Activated gamma-delta T cell treated with anti-CD3 and anti-CD28 coated beads, Interleukin-2, amount 50 U/mL, for 16 hours (primary cell): ENCODE measurements at regions not wholly inside any gene's neighbourhood (a gene's known extent, or its start where the extent isn't known, plus 50 kb on each side); places are given as distances from the start of the nearest gene placed in this dataset.
A peak's percentile ranks its signal among the peaks of the same experiment; 100 is the strongest.

ENCODE experiments used
- DNase-seq: peaks from one replicate; pipeline ENCODE4 v3.0.0-alpha.2; 2020; ENCODE audit warnings: low read depth

- no peak for DNase-seq
Measured at GRCh38 chr3:124577494-124578167, 152.6 kb upstream of the UMPS start.

- DNase-seq = no peak
Measured at GRCh38 chr3:124579641-124580040, 150.6 kb upstream of the UMPS start.

GRCh38 chr3:124582196-124582595 lies 148.1 kb upstream of the UMPS start:
- DNase-seq = no peak

DNA sequence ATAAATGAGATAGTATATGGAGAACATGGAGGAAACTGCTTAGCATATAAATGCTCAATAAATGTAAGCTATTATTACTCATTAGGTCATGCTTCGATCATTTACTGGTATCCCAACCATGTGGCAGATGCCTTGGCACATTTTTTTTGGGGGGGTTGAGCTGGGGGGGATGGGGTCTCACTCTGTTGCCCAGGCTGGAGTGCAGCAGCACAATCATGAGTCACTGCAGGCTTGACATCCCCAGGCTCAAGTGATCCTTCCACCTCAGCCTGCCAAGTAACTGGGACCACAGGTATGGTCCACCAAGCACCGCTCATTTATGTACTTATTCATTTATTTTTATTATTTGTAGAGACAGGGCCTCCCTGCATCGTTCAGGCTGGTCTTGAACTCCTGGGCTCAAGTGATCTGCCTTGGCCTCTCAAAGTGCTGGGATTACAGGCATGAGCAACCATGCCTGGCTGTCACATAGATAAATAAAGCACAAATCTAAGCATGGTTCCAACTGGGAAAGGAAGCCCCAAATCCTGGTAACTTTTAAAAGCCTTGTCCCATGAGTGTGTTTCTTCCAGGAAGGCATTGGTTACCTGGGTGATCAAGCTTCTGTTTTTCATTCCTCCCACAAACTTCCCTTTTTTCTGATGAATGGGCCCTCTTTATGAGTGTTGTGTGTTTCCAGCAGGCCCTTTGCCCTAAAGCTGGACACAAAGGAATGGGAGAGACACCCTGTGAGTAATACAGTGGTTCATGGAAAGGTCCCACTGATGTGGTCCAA lies 147.4 kb upstream of the UMPS start:
- no peak for DNase-seq

GRCh38 chr3:124584245-124584551 lies 146.1 kb upstream of the UMPS start:
- no peak for DNase-seq

GRCh38 chr3:124584552-124585391 lies 145.5 kb upstream of the UMPS start:
- peak; percentile 5 for DNase-seq

- DNase-seq = no peak
Measured at GRCh38 chr3:124586126-124587052, 143.9 kb upstream of the UMPS start.

DNA sequence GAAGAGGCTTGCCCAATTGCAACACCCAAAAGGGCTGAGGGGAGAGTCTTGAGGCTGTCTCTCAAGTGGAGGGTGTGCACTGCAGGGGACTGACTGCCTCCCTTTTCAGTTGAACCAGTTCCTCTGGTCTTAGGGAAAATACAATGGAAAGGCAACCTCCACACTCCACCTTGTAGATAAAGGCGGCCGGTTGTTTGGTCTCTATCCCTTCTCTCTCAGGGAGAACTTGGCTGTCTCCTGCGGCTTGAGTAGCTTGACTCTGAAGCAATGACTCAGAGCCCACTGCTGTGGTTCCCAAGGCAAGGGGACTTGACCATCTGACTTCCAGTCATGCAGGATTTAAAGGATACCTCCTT lies 143.2 kb upstream of the UMPS start:
- no peak for DNase-seq

GRCh38 chr3:124588036-124588435 lies 142.2 kb upstream of the UMPS start:
- no peak for DNase-seq

- no peak for DNase-seq
Measured at GRCh38 chr3:124588794-124589193, 141.5 kb upstream of the UMPS start.

GRCh38 chr3:124591699-124592098 lies 138.6 kb upstream of the UMPS start:
- no peak for DNase-seq

GRCh38 chr3:124592658-124593441 lies 137.4 kb upstream of the UMPS start:
- DNase-seq = no peak

DNA sequence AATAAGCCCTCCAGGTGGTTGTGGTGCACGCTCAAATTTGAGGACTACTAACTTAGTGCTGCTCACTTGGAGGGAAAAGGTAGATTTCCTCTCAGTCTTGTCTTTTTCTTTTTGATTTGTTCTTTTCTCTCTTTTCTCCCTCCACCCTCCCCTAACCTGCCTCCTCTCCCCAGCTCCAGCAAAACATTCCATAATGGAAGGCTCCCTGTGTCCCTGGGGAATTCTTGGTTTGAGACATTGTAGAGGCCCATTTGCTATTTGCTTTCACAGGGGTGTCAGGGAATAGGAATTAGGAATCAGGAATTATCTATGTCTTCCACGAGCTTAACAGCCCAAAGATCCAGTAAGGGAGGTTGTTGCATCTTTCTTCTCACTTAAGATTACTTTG lies 136.8 kb upstream of the UMPS start:
- no peak for DNase-seq

DNA sequence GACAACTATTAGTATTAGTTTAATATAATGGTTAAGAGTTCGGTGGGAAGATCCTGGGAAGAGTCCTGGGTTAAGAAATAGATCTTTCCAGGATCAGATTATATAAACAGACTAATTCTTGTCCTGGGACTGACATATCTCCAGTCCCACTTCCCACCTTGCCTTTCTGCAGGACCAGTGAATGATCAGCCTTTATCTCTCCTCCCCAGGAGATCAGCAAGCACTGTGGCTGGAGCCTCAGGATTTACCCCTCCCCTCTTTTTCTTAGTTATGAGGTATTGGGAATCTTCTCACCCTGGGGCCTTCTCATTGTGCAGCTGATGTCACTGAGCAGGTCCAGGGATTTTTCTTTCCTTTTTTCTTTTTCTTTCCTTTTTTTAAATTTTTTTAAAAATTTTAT lies 135.7 kb upstream of the UMPS start:
- DNase-seq = no peak

DNA sequence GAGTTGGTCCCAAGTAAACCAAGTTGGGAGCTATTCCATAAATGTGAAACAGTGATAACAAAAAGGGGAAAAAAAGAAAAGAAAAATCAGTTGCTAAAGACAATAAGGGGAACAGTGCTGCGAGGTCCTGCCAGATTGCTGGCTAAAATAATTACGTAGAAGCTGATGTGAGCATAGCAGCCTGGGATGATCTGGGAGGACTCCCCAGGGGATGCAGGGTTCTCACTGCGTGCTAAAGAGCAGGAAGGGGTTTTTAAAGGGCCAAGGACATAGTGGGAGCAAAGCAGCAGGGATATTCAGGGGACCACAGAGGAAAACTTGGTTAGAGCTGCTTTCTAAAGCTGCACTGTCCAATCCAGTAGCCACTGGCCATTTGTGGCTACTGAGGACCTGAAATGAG lies 133.0 kb upstream of the UMPS start:
- no peak for DNase-seq

- DNase-seq = no peak
Measured at GRCh38 chr3:124597979-124598378, 132.3 kb upstream of the UMPS start.

DNA sequence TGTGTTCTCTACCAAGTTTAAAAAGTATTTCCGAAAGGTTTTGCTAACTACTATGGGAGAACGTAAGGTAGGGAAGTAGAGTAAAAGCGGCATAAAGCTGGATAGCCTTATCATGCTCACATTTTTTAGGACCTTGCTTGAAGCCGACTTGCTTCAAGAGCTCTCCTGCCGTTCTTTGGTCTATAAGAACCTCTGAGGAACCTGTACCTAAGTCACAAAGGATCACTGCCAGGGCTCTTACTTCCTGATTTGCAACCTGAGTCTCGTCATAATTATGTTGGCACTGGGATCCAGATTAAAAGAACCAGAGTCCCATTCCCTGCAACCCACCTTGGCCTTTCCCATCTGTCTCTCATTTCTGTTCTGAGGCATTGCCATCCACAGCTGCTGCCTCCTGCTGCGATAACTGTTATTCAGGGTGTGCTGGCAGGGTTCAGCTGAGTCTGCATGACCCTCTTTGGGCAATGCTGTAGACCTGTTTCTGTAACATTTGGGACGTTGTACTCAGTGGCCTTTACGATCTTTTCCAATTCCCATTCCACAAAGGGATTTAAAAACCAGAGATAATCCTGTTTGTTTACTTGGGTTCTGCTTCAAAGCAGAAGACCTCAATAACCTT lies 131.0 kb upstream of the UMPS start:
- no peak for DNase-seq

DNA sequence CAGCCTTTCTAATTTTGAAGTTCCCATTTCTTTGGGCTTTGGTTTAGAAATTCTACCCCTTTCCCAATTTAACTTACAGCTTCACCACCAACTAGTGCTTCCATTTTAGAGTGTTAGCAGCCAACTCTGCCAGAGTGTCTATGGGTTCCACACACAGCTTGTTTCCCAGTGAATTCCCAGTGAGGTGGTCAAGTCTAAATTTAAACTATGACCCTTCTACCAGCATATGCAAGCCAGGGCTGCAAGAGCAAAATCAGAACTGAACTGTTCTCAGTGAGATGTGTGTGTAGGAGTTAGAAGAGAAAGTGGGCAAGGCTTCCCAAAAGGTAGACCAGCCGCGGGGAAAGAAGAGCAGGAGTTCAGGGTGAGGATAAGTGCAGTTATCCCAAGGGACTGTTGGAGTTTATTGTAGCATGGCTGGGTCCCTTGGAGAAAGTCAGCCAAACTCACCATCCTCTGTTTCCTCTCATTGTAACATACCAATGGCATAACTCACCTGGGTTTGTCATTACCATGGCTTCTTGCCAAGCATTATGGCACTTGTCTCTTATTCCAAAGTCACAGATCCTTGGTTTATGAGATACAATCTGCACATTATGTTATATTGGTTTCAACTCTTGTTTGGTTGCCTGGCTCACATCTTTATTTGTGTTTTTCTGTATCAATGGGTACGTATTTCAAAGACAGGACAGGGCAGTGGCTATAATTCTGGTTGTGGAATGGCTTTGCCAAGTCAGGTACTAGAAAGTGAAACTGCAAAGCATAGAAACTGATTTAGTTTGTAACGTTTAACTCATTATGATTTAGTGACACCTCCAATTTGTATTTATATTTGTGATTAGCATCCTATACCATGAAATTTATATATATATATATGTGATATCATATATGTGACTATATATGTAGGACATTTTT lies 130.2 kb upstream of the UMPS start:
- DNase-seq = no peak

DNA sequence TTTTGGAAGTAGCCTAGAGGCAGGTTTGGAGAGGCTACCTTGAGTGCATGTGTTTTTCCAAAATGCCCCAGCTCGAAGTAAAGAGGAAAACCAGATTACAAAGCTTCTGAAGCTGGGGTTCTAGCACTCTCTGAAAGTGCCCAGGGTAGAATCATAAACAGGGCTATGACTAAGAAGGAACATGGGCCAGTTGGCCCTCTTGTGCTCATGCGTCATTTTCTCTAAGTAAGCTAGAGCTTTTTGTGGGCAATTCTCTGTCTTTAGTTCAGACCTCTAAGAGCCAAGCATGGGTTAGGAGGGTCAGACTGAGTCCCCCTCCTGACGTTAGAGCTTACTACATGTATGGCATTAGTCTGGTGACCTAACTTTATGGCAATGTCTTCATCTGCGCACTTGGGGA lies 129.5 kb upstream of the UMPS start:
- no peak for DNase-seq

DNA sequence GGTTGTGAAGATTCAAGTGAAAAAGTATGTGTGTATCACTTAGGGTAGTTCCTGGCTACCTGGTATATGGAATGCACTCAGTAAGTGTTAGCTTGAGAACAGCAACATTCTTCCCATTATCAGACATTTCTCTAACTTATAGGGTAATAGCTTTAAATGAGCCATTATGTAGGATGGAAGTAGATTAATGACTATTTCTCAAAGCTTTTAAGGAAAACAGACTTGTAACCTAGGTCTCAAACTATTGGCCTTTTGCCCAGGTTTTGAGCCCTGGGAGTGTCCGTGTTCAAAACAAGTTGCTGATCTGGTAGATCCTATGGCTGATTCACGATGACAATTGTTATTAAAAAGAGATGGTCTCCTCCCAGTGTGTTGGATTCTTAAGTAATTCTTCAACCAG lies 129.1 kb upstream of the UMPS start:
- no peak for DNase-seq
